ENCODE measurements at regions not wholly inside any gene's neighbourhood (a gene's known extent, or its start where the extent isn't known, plus 50 kb on each side); places are given as distances from the start of the nearest gene placed in this dataset.

- TF ChIP-seq FOXM1 (IDR thresholded peaks at IDR 0.05; ENCODE audit: borderline replicate concordance, low read depth) (no peak), TAF1 (IDR thresholded peaks at IDR 0.05; ENCODE audit: low read depth) (no peak), TEAD4 (IDR thresholded peaks at IDR 0.05) (no peak), RAD21 (IDR thresholded peaks at IDR 0.05; ENCODE audit: low read depth) (no peak), NFIC (IDR thresholded peaks at IDR 0.05) (no peak), CREB1 (IDR thresholded peaks at IDR 0.05; ENCODE audit: low read depth) (no peak), YY1 (IDR thresholded peaks at IDR 0.05; ENCODE audit: low read depth) (no peak), EP300 (IDR thresholded peaks at IDR 0.05; ENCODE audit: borderline replicate concordance) (no peak), CEBPB (IDR thresholded peaks at IDR 0.05) (no peak), EGR1 (IDR thresholded peaks at IDR 0.05) (no peak), USF1 (IDR thresholded peaks at IDR 0.05) (no peak), TCF12 (IDR thresholded peaks at IDR 0.05; ENCODE audit: low read depth) (no peak)
- TF ChIP-seq, protein P1, sequence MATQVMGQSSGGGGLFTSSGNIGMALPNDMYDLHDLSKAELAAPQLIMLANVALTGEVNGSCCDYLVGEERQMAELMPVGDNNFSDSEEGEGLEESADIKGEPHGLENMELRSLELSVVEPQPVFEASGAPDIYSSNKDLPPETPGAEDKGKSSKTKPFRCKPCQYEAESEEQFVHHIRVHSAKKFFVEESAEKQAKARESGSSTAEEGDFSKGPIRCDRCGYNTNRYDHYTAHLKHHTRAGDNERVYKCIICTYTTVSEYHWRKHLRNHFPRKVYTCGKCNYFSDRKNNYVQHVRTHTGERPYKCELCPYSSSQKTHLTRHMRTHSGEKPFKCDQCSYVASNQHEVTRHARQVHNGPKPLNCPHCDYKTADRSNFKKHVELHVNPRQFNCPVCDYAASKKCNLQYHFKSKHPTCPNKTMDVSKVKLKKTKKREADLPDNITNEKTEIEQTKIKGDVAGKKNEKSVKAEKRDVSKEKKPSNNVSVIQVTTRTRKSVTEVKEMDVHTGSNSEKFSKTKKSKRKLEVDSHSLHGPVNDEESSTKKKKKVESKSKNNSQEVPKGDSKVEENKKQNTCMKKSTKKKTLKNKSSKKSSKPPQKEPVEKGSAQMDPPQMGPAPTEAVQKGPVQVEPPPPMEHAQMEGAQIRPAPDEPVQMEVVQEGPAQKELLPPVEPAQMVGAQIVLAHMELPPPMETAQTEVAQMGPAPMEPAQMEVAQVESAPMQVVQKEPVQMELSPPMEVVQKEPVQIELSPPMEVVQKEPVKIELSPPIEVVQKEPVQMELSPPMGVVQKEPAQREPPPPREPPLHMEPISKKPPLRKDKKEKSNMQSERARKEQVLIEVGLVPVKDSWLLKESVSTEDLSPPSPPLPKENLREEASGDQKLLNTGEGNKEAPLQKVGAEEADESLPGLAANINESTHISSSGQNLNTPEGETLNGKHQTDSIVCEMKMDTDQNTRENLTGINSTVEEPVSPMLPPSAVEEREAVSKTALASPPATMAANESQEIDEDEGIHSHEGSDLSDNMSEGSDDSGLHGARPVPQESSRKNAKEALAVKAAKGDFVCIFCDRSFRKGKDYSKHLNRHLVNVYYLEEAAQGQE (IDR thresholded peaks at IDR 0.05; ENCODE audit: low read depth), result no peak
- TF ChIP-seq, protein P2, sequence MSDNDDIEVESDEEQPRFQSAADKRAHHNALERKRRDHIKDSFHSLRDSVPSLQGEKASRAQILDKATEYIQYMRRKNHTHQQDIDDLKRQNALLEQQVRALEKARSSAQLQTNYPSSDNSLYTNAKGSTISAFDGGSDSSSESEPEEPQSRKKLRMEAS (IDR thresholded peaks at IDR 0.05), result no peak
Observed at GRCh38 chr15:70486012-70486411, 277.3 kb downstream of the UACA start.

Data from Ishikawa (cell line).